H9 (cell line): ENCODE measurements at regions not wholly inside any gene's neighbourhood (a gene's known extent, or its start where the extent isn't known, plus 50 kb on each side); places are given as distances from the start of the nearest gene placed in this dataset.

ENCODE experiments used
- DNase-seq: peaks from one replicate; pipeline ENCODE4 v3.0.0-alpha.2; 2017
- H2AFZ ChIP-seq: one replicate; pipeline ENCODE4 v1.6.1; 2013; ENCODE audit warnings: mild to moderate bottlenecking, low read length, control low read depth, moderate library complexity
- H2AK5ac ChIP-seq: 2 replicates; pipeline ENCODE4 v1.6.1; 2013; ENCODE audit warnings: low read length, control low read depth, mixed read lengths; ENCODE audit not compliant: insufficient read length
- H2BK120ac ChIP-seq: one replicate; pipeline ENCODE4 v1.6.1; 2013; ENCODE audit warnings: low read depth, mild to moderate bottlenecking, low read length, control low read depth, inconsistent platforms; ENCODE audit not compliant: poor library complexity, severe bottlenecking
- H2BK12ac ChIP-seq: 2 replicates; pipeline ENCODE4 v1.6.1; 2013; ENCODE audit warnings: low read length, control low read depth, mixed read lengths, low read depth; ENCODE audit not compliant: insufficient read length
- H2BK15ac ChIP-seq: 2 replicates; pipeline ENCODE4 v1.6.1; 2013; ENCODE audit warnings: low read depth, low read length, control low read depth
- H2BK20ac ChIP-seq: one replicate; pipeline ENCODE4 v1.6.1; 2013; ENCODE audit warnings: low read depth, mild to moderate bottlenecking, low read length, control low read depth, inconsistent platforms; ENCODE audit not compliant: poor library complexity, severe bottlenecking
- H2BK5ac ChIP-seq: 2 replicates; pipeline ENCODE4 v1.6.1; 2013; ENCODE audit warnings: low read length, control low read depth, mixed read lengths; ENCODE audit not compliant: insufficient read length
- H3K14ac ChIP-seq: 2 replicates; pipeline ENCODE4 v1.6.1; 2013; ENCODE audit warnings: low read length, control low read depth; ENCODE audit not compliant: insufficient read depth
- H3K18ac ChIP-seq: 2 replicates; pipeline ENCODE4 v1.6.1; 2013; ENCODE audit warnings: low read depth, mild to moderate bottlenecking, mixed read lengths, low read length, control low read depth; ENCODE audit not compliant: insufficient read length
- H3K23ac ChIP-seq: 2 replicates; pipeline ENCODE4 v1.6.1; 2013; ENCODE audit warnings: low read length, control low read depth, mixed read lengths, low read depth; ENCODE audit not compliant: insufficient read length
- H3K23me2 ChIP-seq: 2 replicates; pipeline ENCODE4 v1.6.1; 2013; ENCODE audit warnings: low read depth, mild to moderate bottlenecking, mixed read lengths, low read length, control low read depth; ENCODE audit not compliant: insufficient read length, poor library complexity, severe bottlenecking
- H3K27ac ChIP-seq: 2 replicates; pipeline ENCODE4 v1.5.1; 2013; ENCODE audit warnings: low read length, control low read depth, mixed read lengths, low read depth; ENCODE audit not compliant: insufficient read length
- H3K27me3 ChIP-seq: 2 replicates; pipeline ENCODE4 v1.6.1; 2013; ENCODE audit warnings: low read length, control low read depth, inconsistent platforms; ENCODE audit not compliant: insufficient read depth
- H3K4ac ChIP-seq: 2 replicates; pipeline ENCODE4 v1.6.1; 2013; ENCODE audit warnings: low read depth, mild to moderate bottlenecking, control low read depth, inconsistent platforms, low read length, moderate library complexity
- H3K4me1 ChIP-seq: 2 replicates; pipeline ENCODE4 v1.6.1; 2013; ENCODE audit warnings: low read length, control low read depth, inconsistent platforms; ENCODE audit not compliant: insufficient read depth
- H3K4me2 ChIP-seq: 2 replicates; pipeline ENCODE4 v1.6.1; 2013; ENCODE audit warnings: low read length, control low read depth, mixed read lengths; ENCODE audit not compliant: insufficient read length, insufficient read depth
- H3K56ac ChIP-seq: 2 replicates; pipeline ENCODE4 v1.6.1; 2013; ENCODE audit warnings: low read depth, mild to moderate bottlenecking, mixed read lengths, low read length, control low read depth; ENCODE audit not compliant: insufficient read length
- H3K79me1 ChIP-seq: 2 replicates; pipeline ENCODE4 v1.6.1; 2013; ENCODE audit warnings: low read depth, mild to moderate bottlenecking, moderate library complexity, low read length, control low read depth, inconsistent platforms; ENCODE audit not compliant: insufficient read depth, poor library complexity, severe bottlenecking
- H3K79me2 ChIP-seq: 2 replicates; pipeline ENCODE4 v1.6.1; 2013; ENCODE audit warnings: low read length, control low read depth, inconsistent platforms; ENCODE audit not compliant: insufficient read depth
- H3K9ac ChIP-seq: 2 replicates; pipeline ENCODE4 v1.6.1; 2013; ENCODE audit warnings: low read length, control low read depth, mixed read lengths; ENCODE audit not compliant: insufficient read length; ENCODE audit errors: extremely low read depth
- H3K9me3 ChIP-seq: one replicate; pipeline ENCODE4 v1.6.1; 2013; ENCODE audit warnings: low read depth, low read length, inconsistent platforms; ENCODE audit not compliant: control insufficient read depth
- H3T11ph ChIP-seq: one replicate; pipeline ENCODE4 v1.6.1; 2013; ENCODE audit warnings: mild to moderate bottlenecking, low read length, control low read depth, inconsistent platforms
- H4K20me1 ChIP-seq: one replicate; pipeline ENCODE4 v1.6.1; 2013; ENCODE audit not compliant: control insufficient read depth, insufficient read length, insufficient read depth
- H4K5ac ChIP-seq: 2 replicates; pipeline ENCODE4 v1.6.1; 2013; ENCODE audit warnings: low read depth, mild to moderate bottlenecking, mixed read lengths, low read length, control low read depth; ENCODE audit not compliant: insufficient read length
- H4K8ac ChIP-seq: replicated peaks from 2 replicates; pipeline ENCODE4 v1.6.1; 2013; ENCODE audit warnings: low read length, control low read depth, mixed read lengths, low read depth; ENCODE audit not compliant: insufficient read length
- H4K91ac ChIP-seq: 2 replicates; pipeline ENCODE4 v1.6.1; 2013; ENCODE audit warnings: low read depth, mild to moderate bottlenecking, moderate library complexity, mixed read lengths, low read length, control low read depth; ENCODE audit not compliant: insufficient read length
- H3K27ac Mint-ChIP-seq, 3 experiments: 2 replicates in 2 of 3; 3 replicates in 1 of 3; pipeline ENCODE4 v1.8.0; 2020 to 2021; ENCODE audit warnings: mixed read lengths in 3 of 3, mild to moderate bottlenecking in 1 of 3, moderate library complexity in 1 of 3
- H3K27me3 Mint-ChIP-seq: 2 replicates; pipeline ENCODE4 v1.8.0; 2021; ENCODE audit warnings: low read depth, mild to moderate bottlenecking, moderate library complexity, mixed read lengths
- H3K36me3 Mint-ChIP-seq, 3 experiments: 2 replicates in 2 of 3; 3 replicates in 1 of 3; pipeline ENCODE4 v1.8.0; 2020 to 2021; ENCODE audit warnings: low read depth in 3 of 3, mixed read lengths in 3 of 3; ENCODE audit not compliant: insufficient read depth in 1 of 3
- H3K4me1 Mint-ChIP-seq, 2 experiments: 2 replicates each; pipeline ENCODE4 v1.8.0; 2020; ENCODE audit warnings: mixed read lengths in 2 of 2
- H3K4me3 Mint-ChIP-seq, 2 experiments: 2 replicates in 1 of 2; 3 replicates in 1 of 2; pipeline ENCODE4 v1.8.0; 2020 to 2021; ENCODE audit warnings: mild to moderate bottlenecking in 2 of 2, mixed read lengths in 2 of 2, moderate library complexity in 1 of 2
- H3K9me3 Mint-ChIP-seq, 2 experiments: 2 replicates in 1 of 2; 3 replicates in 1 of 2; pipeline ENCODE4 v1.8.0; 2020; ENCODE audit warnings: mild to moderate bottlenecking in 2 of 2, mixed read lengths in 2 of 2, moderate library complexity in 1 of 2
- WGBS: extraction: QIAGEN DNeasy Blood & Tissue Kit; methylation state at CpG from one replicate; pipeline ENCODE4 v1.1.7; 2013; ENCODE audit warnings: missing lambda C conversion rate, low lambda C conversion rate, mixed read lengths; ENCODE audit not compliant: insufficient read length; ENCODE audit errors: extremely low coverage; 5-methylcytosine and 5-hydroxymethylcytosine counted together
- TF ChIP-seq, protein P1 (sequence below): fragments of 200-600 bp; sonication (generic); conservative IDR thresholded peaks from 3 replicates; pipeline ENCODE4 v1.8.0; 2021; ENCODE audit warnings: antibody characterized with exemption, mild to moderate bottlenecking

DNA sequence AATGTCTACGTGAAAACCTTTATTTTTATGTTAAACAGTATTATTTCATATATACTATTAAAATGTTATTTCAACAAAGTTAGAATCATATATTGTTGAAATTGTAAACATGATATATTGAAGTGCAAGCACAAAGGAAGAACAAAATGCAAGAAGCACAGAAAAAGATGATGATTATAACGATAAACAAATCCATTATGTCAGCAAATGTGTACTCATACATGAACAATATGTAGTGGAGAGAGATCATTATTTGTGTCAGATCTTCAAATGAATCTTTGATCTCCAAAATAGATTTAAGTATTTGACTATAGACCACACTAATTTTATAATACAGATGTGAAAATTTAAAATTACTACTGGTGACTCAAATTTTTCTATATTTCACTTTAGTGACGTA lies 1104.4 kb upstream of the CRIM1 start:
- H3K18ac ChIP-seq: no peak overlapping the region
- H4K20me1 ChIP-seq: no peaks in the 10 kb centered on the region
- H3K9me3 Mint-ChIP-seq: peaks cover 7 to 9% of the 10 kb centered on the region in 2 experiments
- H3K9me3 ChIP-seq: no peaks in the 10 kb centered on the region
- H3K27me3 Mint-ChIP-seq: no peaks in the 10 kb centered on the region; the same call in 1 of the 2 replicates
- H2BK5ac ChIP-seq: no peak overlapping the region
- no CpG with 5 or more reads among the region's 3 CpGs for WGBS
- H3K23ac ChIP-seq: no peak overlapping the region
- no peak overlapping the region for H3K9ac ChIP-seq
- H2BK120ac ChIP-seq: no peak overlapping the region
- H3K79me1 ChIP-seq: no peaks in the 10 kb centered on the region
- H3K23me2 ChIP-seq: no peaks in the 10 kb centered on the region
- no peak overlapping the region for H4K5ac ChIP-seq
- H3K4me3 Mint-ChIP-seq: no peak overlapping the region
- no peak for DNase-seq
- no peak overlapping the region for H3K27ac ChIP-seq
- H4K8ac ChIP-seq: no peak overlapping the region
- no peaks in the 10 kb centered on the region for H3K79me2 ChIP-seq
- no peak overlapping the region for H2BK15ac ChIP-seq
- no peak overlapping the region for H2BK12ac ChIP-seq
- no peaks in the 10 kb centered on the region for H3K4me1 ChIP-seq
- H3K4me1 Mint-ChIP-seq: no peaks in the 10 kb centered on the region
- H3K14ac ChIP-seq: no peak overlapping the region
- no peak overlapping the region for H2AFZ ChIP-seq
- no peak overlapping the region for H3T11ph ChIP-seq
- TF ChIP-seq, protein P1, sequence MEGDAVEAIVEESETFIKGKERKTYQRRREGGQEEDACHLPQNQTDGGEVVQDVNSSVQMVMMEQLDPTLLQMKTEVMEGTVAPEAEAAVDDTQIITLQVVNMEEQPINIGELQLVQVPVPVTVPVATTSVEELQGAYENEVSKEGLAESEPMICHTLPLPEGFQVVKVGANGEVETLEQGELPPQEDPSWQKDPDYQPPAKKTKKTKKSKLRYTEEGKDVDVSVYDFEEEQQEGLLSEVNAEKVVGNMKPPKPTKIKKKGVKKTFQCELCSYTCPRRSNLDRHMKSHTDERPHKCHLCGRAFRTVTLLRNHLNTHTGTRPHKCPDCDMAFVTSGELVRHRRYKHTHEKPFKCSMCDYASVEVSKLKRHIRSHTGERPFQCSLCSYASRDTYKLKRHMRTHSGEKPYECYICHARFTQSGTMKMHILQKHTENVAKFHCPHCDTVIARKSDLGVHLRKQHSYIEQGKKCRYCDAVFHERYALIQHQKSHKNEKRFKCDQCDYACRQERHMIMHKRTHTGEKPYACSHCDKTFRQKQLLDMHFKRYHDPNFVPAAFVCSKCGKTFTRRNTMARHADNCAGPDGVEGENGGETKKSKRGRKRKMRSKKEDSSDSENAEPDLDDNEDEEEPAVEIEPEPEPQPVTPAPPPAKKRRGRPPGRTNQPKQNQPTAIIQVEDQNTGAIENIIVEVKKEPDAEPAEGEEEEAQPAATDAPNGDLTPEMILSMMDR: no peak
- H2AK5ac ChIP-seq: no peak overlapping the region
- no peak overlapping the region for H4K91ac ChIP-seq
- no peak overlapping the region for H3K4me2 ChIP-seq
- no peak overlapping the region for H3K4ac ChIP-seq
- H3K36me3 Mint-ChIP-seq: peaks cover 0 to 14% (median 6%) of the 10 kb centered on the region in 3 experiments; a peak in 4 of 7 replicates
- H3K27ac Mint-ChIP-seq: no peak overlapping the region
- H3K56ac ChIP-seq: no peak overlapping the region
- H3K27me3 ChIP-seq: no peaks in the 10 kb centered on the region
- no peak overlapping the region for H2BK20ac ChIP-seq
